Spleen (tissue), 11 donors: ENCODE measurements at regions not wholly inside any gene's neighbourhood (a gene's known extent, or its start where the extent isn't known, plus 50 kb on each side); places are given as distances from the start of the nearest gene placed in this dataset.

ENCODE experiments used
- DNase-seq: peaks from one replicate; pipeline ENCODE4 v3.0.0-alpha.2; 2020
- H3K27ac ChIP-seq, 8 donors: fragments of 200-600 bp; sonication (generic) in 7 of 8; 1 replicate in 4 of 8; 2 replicates in 4 of 8; pipeline versions ENCODE4 v1.5.0 to v1.8.0; 2016 to 2021; ENCODE audit warnings: inconsistent platforms in 4 of 8, mild to moderate bottlenecking in 4 of 8, moderate library complexity in 1 of 8
- H3K27me3 ChIP-seq, 7 donors: fragments of 200-600 bp; sonication (generic) in 6 of 7; replicated peaks in 1 of 7; 1 replicate in 4 of 7; 2 replicates in 3 of 7; pipeline versions ENCODE4 v1.5.0 to v1.8.0; 2016 to 2021; ENCODE audit warnings: inconsistent platforms in 3 of 7, mild to moderate bottlenecking in 1 of 7
- H3K36me3 ChIP-seq, 6 donors: fragments of 200-600 bp; sonication (generic) in 5 of 6; 1 replicate in 4 of 6; 2 replicates in 2 of 6; pipeline versions ENCODE4 v1.5.0 to v1.8.0; 2016 to 2021; ENCODE audit warnings: inconsistent platforms in 2 of 6
- H3K4me1 ChIP-seq, 6 donors: fragments of 200-600 bp; sonication (generic) in 5 of 6; 1 replicate in 3 of 6; 2 replicates in 3 of 6; pipeline versions ENCODE4 v1.5.0 to v1.8.0; 2016 to 2021; ENCODE audit warnings: inconsistent platforms in 3 of 6
- H3K4me3 ChIP-seq, 8 donors: fragments of 200-600 bp; sonication (generic) in 7 of 8; 1 replicate in 4 of 8; 2 replicates in 4 of 8; pipeline versions ENCODE4 v1.5.0 to v1.8.0; 2016 to 2021; ENCODE audit warnings: inconsistent platforms in 4 of 8, mild to moderate bottlenecking in 4 of 8, moderate library complexity in 2 of 8
- H3K9me3 ChIP-seq, 8 donors: fragments of 200-600 bp; sonication (generic) in 7 of 8; 1 replicate in 4 of 8; 2 replicates in 4 of 8; pipeline versions ENCODE4 v1.5.0 to v1.8.0; 2016 to 2021; ENCODE audit warnings: inconsistent platforms in 4 of 8
- POLR2A ChIP-seq, 3 donors: fragments of 450-650 bp; IDR thresholded peaks; one replicate each; pipeline ENCODE4 v1.5.1; 2017; ENCODE audit warnings: antibody characterized with exemption in 3 of 3, mild to moderate bottlenecking in 1 of 3
- POLR2AphosphoS5 ChIP-seq, 3 donors: sonication (generic); formaldehyde crosslinking; IDR thresholded peaks; one replicate each; pipeline ENCODE4 v1.5.1; 2017; ENCODE audit warnings: antibody characterized with exemption in 3 of 3
- WGBS, 5 donors: extraction: QIAGEN DNeasy Blood & Tissue Kit in 3 of 5; methylation state at CpG; one replicate each; pipeline versions ENCODE4 v1.1.5 to v1.1.7; 2013 to 2018; 5-methylcytosine and 5-hydroxymethylcytosine counted together
- intact Hi-C: fragments of 100-400 bp; cut with DNase I; formaldehyde crosslinking; loops from one replicate; pipeline ENCODE4 v1.15.0; 2023; ENCODE audit warnings: low total_unique reads
- TF ChIP-seq, protein P1 (sequence below), 11 experiments: fragments of 200-600 bp in 7 of 11; fragments of 450-650 bp in 4 of 11; sonication (generic) in 4 of 11; IDR thresholded peaks in 8 of 11; conservative IDR thresholded peaks in 3 of 11; 1 replicate in 7 of 11; 2 replicates in 4 of 11; pipeline versions ENCODE4 v1.4.0 to v1.8.0; 2016 to 2021; ENCODE audit warnings: antibody characterized with exemption in 11 of 11, inconsistent platforms in 4 of 11, mild to moderate bottlenecking in 1 of 11
- donor health status: healthy with polysubstance abuse.
- donor health status: DM: no; HTN: no; CAD: no; lungs with moderate emphysema.
- donor health status: DM: no; HTN: no; CAD: no.
- donor health status: Bipolar disorder and iron deficiency.
- donor health status: healthy.
- donor health status: DM: no; HTN: no; CAD: no.
- donor health status: DM: yes; HTN: yes; CAD: no.

DNA sequence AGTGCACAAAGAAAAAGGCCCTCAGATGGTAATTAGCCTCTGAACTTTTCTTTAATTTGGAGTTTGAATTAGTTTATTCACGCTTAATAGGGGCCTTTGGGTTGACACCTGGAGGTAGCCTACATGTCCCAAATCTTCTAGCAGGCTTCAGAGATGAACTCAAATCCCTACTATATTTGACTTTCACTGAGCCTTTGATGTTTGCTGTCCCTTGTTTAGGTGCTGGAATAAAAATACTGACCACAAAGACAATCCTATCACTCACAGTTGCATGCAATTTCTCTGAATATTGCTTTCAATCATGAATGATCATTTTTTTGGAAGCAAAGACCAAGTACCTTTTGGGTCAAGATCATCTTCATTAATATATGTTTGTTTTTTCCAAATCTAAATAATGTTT lies 564.0 kb upstream of the FANCL start:
- no peak overlapping the region for H3K4me3 ChIP-seq
- intact Hi-C loops, result no loop called here
- H3K27ac ChIP-seq, result no peak overlapping the region
- no peaks in the 10 kb centered on the region for H3K27me3 ChIP-seq
- no peaks in the 10 kb centered on the region for H3K4me1 ChIP-seq
- no peaks in the 10 kb centered on the region for H3K36me3 ChIP-seq
- WGBS, 5 donors, result 79 to 90% (median 85%) methylated on average over 1 of the region's 1 CpG
- no peaks in the 10 kb centered on the region for H3K9me3 ChIP-seq
- DNase-seq, result no peak
- no peak for TF ChIP-seq POLR2A (IDR thresholded peaks at IDR 0.05)
- no peak for TF ChIP-seq POLR2AphosphoS5 (IDR thresholded peaks at IDR 0.05)
- TF ChIP-seq, protein P1, sequence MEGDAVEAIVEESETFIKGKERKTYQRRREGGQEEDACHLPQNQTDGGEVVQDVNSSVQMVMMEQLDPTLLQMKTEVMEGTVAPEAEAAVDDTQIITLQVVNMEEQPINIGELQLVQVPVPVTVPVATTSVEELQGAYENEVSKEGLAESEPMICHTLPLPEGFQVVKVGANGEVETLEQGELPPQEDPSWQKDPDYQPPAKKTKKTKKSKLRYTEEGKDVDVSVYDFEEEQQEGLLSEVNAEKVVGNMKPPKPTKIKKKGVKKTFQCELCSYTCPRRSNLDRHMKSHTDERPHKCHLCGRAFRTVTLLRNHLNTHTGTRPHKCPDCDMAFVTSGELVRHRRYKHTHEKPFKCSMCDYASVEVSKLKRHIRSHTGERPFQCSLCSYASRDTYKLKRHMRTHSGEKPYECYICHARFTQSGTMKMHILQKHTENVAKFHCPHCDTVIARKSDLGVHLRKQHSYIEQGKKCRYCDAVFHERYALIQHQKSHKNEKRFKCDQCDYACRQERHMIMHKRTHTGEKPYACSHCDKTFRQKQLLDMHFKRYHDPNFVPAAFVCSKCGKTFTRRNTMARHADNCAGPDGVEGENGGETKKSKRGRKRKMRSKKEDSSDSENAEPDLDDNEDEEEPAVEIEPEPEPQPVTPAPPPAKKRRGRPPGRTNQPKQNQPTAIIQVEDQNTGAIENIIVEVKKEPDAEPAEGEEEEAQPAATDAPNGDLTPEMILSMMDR (IDR thresholded peaks at IDR 0.05 in 8 of 11, conservative IDR thresholded peaks at IDR 0.05 in 3 of 11), result no peak

DNA sequence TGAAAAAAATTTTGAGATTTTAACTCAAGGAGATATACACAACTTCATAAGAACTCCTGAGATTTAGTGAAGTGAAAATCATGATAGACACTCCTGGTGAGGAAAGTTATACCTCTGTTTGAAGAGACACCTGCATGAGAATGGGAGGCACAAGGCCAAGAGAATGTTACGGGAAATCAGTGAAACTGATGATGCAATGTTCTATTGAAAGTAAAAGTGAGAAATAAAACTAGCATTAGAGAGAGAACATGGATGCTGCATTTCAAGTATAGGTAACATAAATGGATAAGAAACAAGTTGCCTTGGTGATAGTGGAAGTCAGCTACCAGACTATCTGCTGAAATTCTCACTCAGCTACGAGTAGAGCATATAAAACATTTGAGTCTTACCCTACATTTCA lies 562.1 kb upstream of the FANCL start:
- Histone ChIP-seq H3K36me3 (no peaks in the 10 kb centered on the region), H3K27me3 (no peaks in the 10 kb centered on the region), H3K4me1 (no peaks in the 10 kb centered on the region), H3K4me3 (no peak overlapping the region), H3K27ac (no peak overlapping the region), H3K9me3 (no peaks in the 10 kb centered on the region)
- TF ChIP-seq, protein P1 (IDR thresholded peaks at IDR 0.05 in 8 of 11, conservative IDR thresholded peaks at IDR 0.05 in 3 of 11), result no peak
- TF ChIP-seq POLR2A (IDR thresholded peaks at IDR 0.05), result no peak
- intact Hi-C loops, result no loop called here
- 53 to 75% (median 60%) methylated on average over 2 of the region's 2 CpGs for WGBS, 5 donors
- no peak for DNase-seq

DNA sequence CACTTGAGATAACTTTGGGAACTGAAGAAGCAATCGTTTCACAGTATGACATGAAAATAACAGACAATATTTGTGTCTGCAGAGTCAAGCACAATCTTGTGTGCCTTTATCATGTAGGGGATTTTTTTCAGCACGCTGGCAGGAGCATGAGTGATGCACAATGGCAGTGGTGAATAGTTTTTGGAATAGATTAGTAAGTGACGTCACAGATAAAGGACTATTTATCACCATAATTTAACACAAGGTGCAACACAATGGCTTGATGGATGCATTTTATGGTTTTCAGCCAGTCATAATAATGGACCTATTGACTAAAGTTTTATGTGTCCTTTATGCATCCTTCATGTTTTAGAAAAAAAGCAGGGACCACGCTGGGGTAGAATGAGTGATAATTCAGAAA lies 559.8 kb upstream of the FANCL start:
- H3K4me1 ChIP-seq, result no peaks in the 10 kb centered on the region
- H3K27ac ChIP-seq, result no peak overlapping the region
- intact Hi-C loops, result no loop called here
- peaks cover 0 to 4% (median 0%) of the 10 kb centered on the region in 7 donors for H3K27me3 ChIP-seq
- no peaks in the 10 kb centered on the region for H3K9me3 ChIP-seq
- WGBS, 5 donors, result 77 to 90% (median 79%) methylated on average over 4 of the region's 4 CpGs
- no peaks in the 10 kb centered on the region for H3K36me3 ChIP-seq
- TF ChIP-seq POLR2AphosphoS5 (IDR thresholded peaks at IDR 0.05) (no peak), POLR2A (IDR thresholded peaks at IDR 0.05) (no peak)
- TF ChIP-seq, protein P1 (IDR thresholded peaks at IDR 0.05 in 8 of 11, conservative IDR thresholded peaks at IDR 0.05 in 3 of 11), result no peak
- DNase-seq, result no peak
- no peak overlapping the region for H3K4me3 ChIP-seq

DNA sequence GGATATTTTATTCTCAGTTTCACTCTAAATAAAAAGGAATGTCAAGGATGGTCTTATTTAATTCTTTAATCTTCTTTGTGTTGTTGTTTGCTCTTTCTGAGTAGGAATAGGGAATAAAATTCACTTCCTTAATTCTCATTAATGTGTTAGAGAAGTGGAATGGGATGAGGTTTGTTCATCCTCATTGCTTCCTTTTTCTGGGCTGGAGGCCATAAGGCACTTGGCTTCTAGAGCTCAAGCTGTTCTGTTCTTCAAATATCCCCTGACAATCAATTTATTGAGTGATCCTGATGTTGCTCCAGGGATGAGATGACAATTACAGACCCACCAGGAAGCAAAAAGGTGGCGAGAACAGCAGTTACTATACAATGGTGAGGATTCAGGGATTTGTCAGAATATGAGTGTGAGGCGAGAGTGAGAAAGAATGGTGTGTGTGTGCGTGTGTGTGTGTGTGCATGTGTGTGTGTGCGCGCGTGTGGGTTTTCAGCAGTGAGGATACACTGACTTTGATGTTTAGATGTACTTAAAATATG lies 557.6 kb upstream of the FANCL start:
- Histone ChIP-seq H3K9me3 (no peaks in the 10 kb centered on the region), H3K27ac (no peak overlapping the region), H3K4me3 (no peak overlapping the region), H3K36me3 (no peaks in the 10 kb centered on the region), H3K4me1 (no peaks in the 10 kb centered on the region), H3K27me3 (peaks cover 0 to 4% (median 0%) of the 10 kb centered on the region in 7 donors)
- intact Hi-C loops, result no loop called here
- no peak for DNase-seq
- no peak for TF ChIP-seq POLR2A (IDR thresholded peaks at IDR 0.05)
- no peak for TF ChIP-seq POLR2AphosphoS5 (IDR thresholded peaks at IDR 0.05)
- TF ChIP-seq, protein P1 (IDR thresholded peaks at IDR 0.05 in 8 of 11, conservative IDR thresholded peaks at IDR 0.05 in 3 of 11), result no peak
- 82 to 93% (median 90%) methylated on average over 6 of the region's 6 CpGs for WGBS, 5 donors
